Endothelial cell of umbilical vein (primary cell): ENCODE measurements at regions not wholly inside any gene's neighbourhood (a gene's known extent, or its start where the extent isn't known, plus 50 kb on each side); places are given as distances from the start of the nearest gene placed in this dataset.

Experiments used
- EZH2 ChIP-seq: IDR thresholded peaks from 2 replicates; pipeline ENCODE4 v1.6.1; 2012; ENCODE audit warnings: borderline replicate concordance, low read depth, mild to moderate bottlenecking, moderate library complexity, low read length, inconsistent platforms; ENCODE audit not compliant: severe bottlenecking
- GATA2 ChIP-seq: IDR thresholded peaks from 2 replicates; pipeline ENCODE4 v1.7.0; 2011; ENCODE audit warnings: low read depth, mild to moderate bottlenecking, moderate library complexity, mixed read lengths, low read length; ENCODE audit not compliant: insufficient read length, insufficient read depth
- POLR2A ChIP-seq: IDR thresholded peaks from 2 replicates; pipeline ENCODE4 v1.6.1; 2012; ENCODE audit warnings: low read depth, mild to moderate bottlenecking, control low read depth, low read length
- TF ChIP-seq, protein P1 (sequence below), 2 donors: IDR thresholded peaks; 1 replicate in 1 of 2; 2 replicates in 1 of 2; pipeline ENCODE4 v1.5.1; 2011; ENCODE audit warnings: low read length in 2 of 2, mild to moderate bottlenecking in 2 of 2, moderate library complexity in 2 of 2, control low read depth in 1 of 2, inconsistent platforms in 1 of 2, low read depth in 1 of 2; ENCODE audit not compliant: insufficient read depth in 1 of 2; ENCODE audit errors: extremely low read depth in 1 of 2

- no peak for TF ChIP-seq POLR2A
- TF ChIP-seq, protein P1, sequence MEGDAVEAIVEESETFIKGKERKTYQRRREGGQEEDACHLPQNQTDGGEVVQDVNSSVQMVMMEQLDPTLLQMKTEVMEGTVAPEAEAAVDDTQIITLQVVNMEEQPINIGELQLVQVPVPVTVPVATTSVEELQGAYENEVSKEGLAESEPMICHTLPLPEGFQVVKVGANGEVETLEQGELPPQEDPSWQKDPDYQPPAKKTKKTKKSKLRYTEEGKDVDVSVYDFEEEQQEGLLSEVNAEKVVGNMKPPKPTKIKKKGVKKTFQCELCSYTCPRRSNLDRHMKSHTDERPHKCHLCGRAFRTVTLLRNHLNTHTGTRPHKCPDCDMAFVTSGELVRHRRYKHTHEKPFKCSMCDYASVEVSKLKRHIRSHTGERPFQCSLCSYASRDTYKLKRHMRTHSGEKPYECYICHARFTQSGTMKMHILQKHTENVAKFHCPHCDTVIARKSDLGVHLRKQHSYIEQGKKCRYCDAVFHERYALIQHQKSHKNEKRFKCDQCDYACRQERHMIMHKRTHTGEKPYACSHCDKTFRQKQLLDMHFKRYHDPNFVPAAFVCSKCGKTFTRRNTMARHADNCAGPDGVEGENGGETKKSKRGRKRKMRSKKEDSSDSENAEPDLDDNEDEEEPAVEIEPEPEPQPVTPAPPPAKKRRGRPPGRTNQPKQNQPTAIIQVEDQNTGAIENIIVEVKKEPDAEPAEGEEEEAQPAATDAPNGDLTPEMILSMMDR (IDR thresholded peaks at IDR 0.05; ENCODE audit: extremely low read depth in 1 of 2, insufficient read depth in 1 of 2, low read depth in 1 of 2, low read length in 2 of 2), result no peak
- TF ChIP-seq EZH2, result no peak
- TF ChIP-seq GATA2, result no peak
These were observed 183.7 kb upstream of the ANK3 start for GRCh38 chr10:60573336-60573735.
